Calu3 (cell line): ENCODE measurements at regions not wholly inside any gene's neighbourhood (a gene's known extent, or its start where the extent isn't known, plus 50 kb on each side); places are given as distances from the start of the nearest gene placed in this dataset.

ENCODE experiments used
- BruUV-seq: library from RNA; stranded (reverse); fragments of 400-500 nt; replicated peaks from 2 replicates; lab custom pipeline; 2021; lab: Mats Ljungman, UMichigan
- CTCF ChIA-PET: fragments of 300-600 bp; sonication (Branson Sonifier 250); formaldehyde crosslinking; loops from one replicate; lab custom pipeline; 2022; ENCODE audit warnings: antibody characterized with exemption; lab: Charles Lee
- DNase-seq: peaks from one replicate; pipeline ENCODE4 v3.0.0; 2022
- H3K27ac Mint-ChIP-seq: one replicate; pipeline ENCODE4 v1.8.0; 2022; ENCODE audit warnings: mixed read lengths; ENCODE audit not compliant: unreplicated experiment
- H3K27me3 Mint-ChIP-seq: one replicate; pipeline ENCODE4 v1.8.0; 2022; ENCODE audit warnings: mixed read lengths; ENCODE audit not compliant: unreplicated experiment
- H3K36me3 Mint-ChIP-seq: one replicate; pipeline ENCODE4 v1.8.0; 2022; ENCODE audit warnings: mild to moderate bottlenecking, moderate library complexity, mixed read lengths; ENCODE audit not compliant: insufficient read depth, unreplicated experiment
- H3K4me1 Mint-ChIP-seq: one replicate; pipeline ENCODE4 v1.8.0; 2022; ENCODE audit warnings: mild to moderate bottlenecking, low read depth, mixed read lengths; ENCODE audit not compliant: unreplicated experiment
- H3K4me3 Mint-ChIP-seq: one replicate; pipeline ENCODE4 v1.8.0; 2022; ENCODE audit warnings: mild to moderate bottlenecking, low read depth, moderate library complexity, mixed read lengths; ENCODE audit not compliant: unreplicated experiment
- H3K9me3 Mint-ChIP-seq: one replicate; pipeline ENCODE4 v1.8.0; 2022; ENCODE audit warnings: low read depth, mixed read lengths; ENCODE audit not compliant: unreplicated experiment
- CTCF ChIP-seq: fragments of 200-600 bp; IDR thresholded peaks from one replicate; pipeline ENCODE4 v1.8.0; 2022; ENCODE audit warnings: antibody characterized with exemption; ENCODE audit not compliant: unreplicated experiment
- intact Hi-C: fragments of 100-400 bp; cut with micrococcal nuclease; formaldehyde crosslinking; loops from one replicate; pipeline ENCODE4 v1.10.0; 2022; ENCODE audit not compliant: unreplicated experiment

DNA sequence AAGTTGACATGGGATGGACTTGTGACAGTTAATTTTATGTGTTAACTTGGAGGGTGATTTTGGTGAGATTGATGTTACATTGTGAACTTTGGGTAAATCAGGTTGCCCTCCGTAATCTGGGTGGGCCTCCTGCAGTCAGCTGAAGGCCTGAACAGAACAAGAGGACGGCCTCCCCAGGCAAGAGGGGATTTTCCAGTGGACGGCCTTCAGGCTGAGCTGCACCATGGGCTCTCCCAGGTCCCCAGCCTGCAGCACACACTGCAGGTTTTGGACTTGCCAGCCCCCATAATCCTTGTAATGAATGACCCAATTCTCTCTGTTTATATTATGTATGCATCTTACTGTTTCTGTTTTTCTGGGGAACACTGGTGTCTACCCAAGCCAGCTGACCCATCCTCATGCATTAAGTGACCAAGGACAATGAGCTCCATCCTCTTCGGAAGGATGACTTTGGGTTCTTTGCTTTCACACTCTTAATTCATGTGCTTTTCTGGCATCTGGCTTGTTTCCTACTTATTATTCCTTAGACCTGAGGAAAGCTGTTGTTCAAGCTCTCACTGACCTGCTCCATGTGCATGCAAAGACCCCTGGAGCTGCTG, 64.2 kb downstream of the DACT2 start:
- no peak for TF ChIP-seq CTCF
- peaks cover 75% of the 10 kb centered on the region for H3K27me3 Mint-ChIP-seq
- H3K27ac Mint-ChIP-seq: no peak overlapping the region
- intact Hi-C loops: no loop called here
- no peaks in the 10 kb centered on the region for H3K36me3 Mint-ChIP-seq
- no peak for DNase-seq
- no TSS peak for BruUV-seq
- no peak overlapping the region for H3K4me3 Mint-ChIP-seq
- no peaks in the 10 kb centered on the region for H3K4me1 Mint-ChIP-seq
- CTCF ChIA-PET: no interaction called here
- H3K9me3 Mint-ChIP-seq: peaks cover 2% of the 10 kb centered on the region

DNA sequence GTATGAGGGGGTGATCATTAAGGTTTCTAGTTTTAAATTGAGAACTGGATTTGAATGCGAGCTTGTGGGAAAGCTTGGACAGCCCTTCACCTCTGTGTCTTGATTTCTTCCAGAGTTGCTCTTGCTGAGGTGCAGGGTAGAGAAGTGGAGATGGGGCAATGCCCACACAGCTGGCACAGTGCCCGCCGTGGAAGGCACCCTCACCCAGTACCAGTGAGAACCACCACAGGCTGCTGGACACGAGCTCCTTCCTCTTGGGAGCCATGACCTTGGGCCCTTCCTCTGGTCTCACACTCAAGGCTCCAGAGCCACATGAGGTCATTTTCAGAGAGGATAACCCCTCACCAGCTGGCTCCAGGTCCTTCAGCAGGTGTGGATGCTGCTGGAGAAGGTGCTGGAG, 67.3 kb downstream of the DACT2 start:
- intact Hi-C loops: no loop called here
- BruUV-seq: no TSS peak
- TF ChIP-seq CTCF: no peak
- Mint-ChIP-seq H3K4me3 (no peak overlapping the region), H3K27me3 (peaks cover 94% of the 10 kb centered on the region), H3K36me3 (no peaks in the 10 kb centered on the region), H3K27ac (no peak overlapping the region), H3K4me1 (peaks cover 6% of the 10 kb centered on the region), H3K9me3 (peaks cover 2% of the 10 kb centered on the region)
- CTCF ChIA-PET: no interaction called here
- no peak for DNase-seq

GRCh38 chr6:168250250-168250649, 69.3 kb downstream of the DACT2 start:
- H3K36me3 Mint-ChIP-seq: no peaks in the 10 kb centered on the region
- TF ChIP-seq CTCF: no peak
- no peaks in the 10 kb centered on the region for H3K9me3 Mint-ChIP-seq
- intact Hi-C loops: no loop called here
- H3K27ac Mint-ChIP-seq: no peak overlapping the region
- CTCF ChIA-PET: interaction anchor here (0.6 kb wide), 1 partner anchor 440 kb away, joined by 3 read pairs; no protein-coding TSS in a partner anchor
- H3K4me3 Mint-ChIP-seq: no peak overlapping the region
- H3K27me3 Mint-ChIP-seq: peaks cover 86% of the 10 kb centered on the region
- no TSS peak for BruUV-seq
- no peak for DNase-seq
- peaks cover 6% of the 10 kb centered on the region for H3K4me1 Mint-ChIP-seq

DNA sequence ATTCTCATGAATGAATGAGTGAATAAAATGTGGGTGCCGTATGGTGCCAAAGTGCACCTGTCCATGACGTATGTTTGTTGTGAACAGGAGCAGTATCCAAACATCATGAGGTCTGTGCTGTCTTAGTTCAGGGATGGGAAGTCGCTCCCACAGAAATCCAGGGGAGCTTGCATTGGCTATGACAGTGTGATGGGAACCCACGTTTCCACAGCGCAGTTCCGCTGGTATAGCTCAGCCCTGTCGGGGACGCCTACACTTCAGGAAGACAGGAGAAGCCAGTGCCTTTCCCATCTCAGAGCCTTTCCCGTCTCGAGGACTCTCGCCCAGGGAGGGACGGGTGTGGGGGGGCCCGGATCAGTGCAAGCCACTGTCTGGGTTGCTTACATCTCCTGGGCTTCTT, 69.8 kb downstream of the DACT2 start:
- no peak overlapping the region for H3K27ac Mint-ChIP-seq
- peaks cover 86% of the 10 kb centered on the region for H3K27me3 Mint-ChIP-seq
- no TSS peak for BruUV-seq
- peaks cover 6% of the 10 kb centered on the region for H3K4me1 Mint-ChIP-seq
- H3K36me3 Mint-ChIP-seq: no peaks in the 10 kb centered on the region
- intact Hi-C loops: no loop called here
- no peak for TF ChIP-seq CTCF
- H3K9me3 Mint-ChIP-seq: no peaks in the 10 kb centered on the region
- no peak for DNase-seq
- no peak overlapping the region for H3K4me3 Mint-ChIP-seq
- CTCF ChIA-PET: interaction anchor here (0.6 to 0.7 kb wide), 2 partner anchors 440 to 673 kb away, joined by 3 read pairs; no protein-coding TSS in a partner anchor
